Muscle of leg (tissue), 3 donors: ENCODE measurements at regions not wholly inside any gene's neighbourhood (a gene's known extent, or its start where the extent isn't known, plus 50 kb on each side); places are given as distances from the start of the nearest gene placed in this dataset.
A peak's percentile ranks its signal among the peaks of the same experiment; 100 is the strongest.
"Not testable (repeated sequence)": the region's sequence is repeated elsewhere in the genome, so short reads cannot be mapped to it uniquely, and the experiment has no call there.

Source experiments
- DNase-seq: peaks from one replicate; pipeline ENCODE4 v3.0.0; 2013
- H3K27ac ChIP-seq: one replicate; pipeline ENCODE4 v1.5.1; 2013; ENCODE audit warnings: mild to moderate bottlenecking, low read length, control low read depth
- H3K27me3 ChIP-seq: one replicate; pipeline ENCODE4 v1.6.1; 2013; ENCODE audit warnings: low read length; ENCODE audit not compliant: control insufficient read depth, insufficient read depth
- H3K36me3 ChIP-seq: one replicate; pipeline ENCODE4 v1.6.1; 2013; ENCODE audit warnings: low read length; ENCODE audit not compliant: control insufficient read depth, insufficient read depth
- H3K4me1 ChIP-seq: one replicate; pipeline ENCODE4 v1.6.1; 2013; ENCODE audit warnings: low read length; ENCODE audit not compliant: control insufficient read depth, insufficient read depth
- H3K4me3 ChIP-seq: one replicate; pipeline ENCODE4 v1.5.1; 2013; ENCODE audit warnings: low read length, control low read depth
- H3K9me3 ChIP-seq: replicated peaks from 2 replicates; pipeline ENCODE4 v1.6.1; 2013; ENCODE audit warnings: low read depth, low read length; ENCODE audit not compliant: control insufficient read depth
- WGBS: methylation state at CpG from one replicate; pipeline ENCODE4 v1.1.5; 2013; ENCODE audit warnings: missing lambda C conversion rate; ENCODE audit not compliant: insufficient coverage; 5-methylcytosine and 5-hydroxymethylcytosine counted together

- Histone ChIP-seq H3K4me3 (no peak overlapping the region), H3K4me1 (no peaks in the 10 kb centered on the region), H3K27ac (no peak overlapping the region), H3K27me3 (no peaks in the 10 kb centered on the region), H3K9me3 (no peaks in the 10 kb centered on the region), H3K36me3 (no peaks in the 10 kb centered on the region)
- no peak for DNase-seq
Observed at GRCh38 chr6:134662077-134662700, 287.7 kb downstream of the ALDH8A1 start.

- H3K4me3 ChIP-seq, H3K4me1 ChIP-seq, DNase-seq, H3K9me3 ChIP-seq, H3K36me3 ChIP-seq, H3K27me3 ChIP-seq, H3K27ac ChIP-seq: not testable (repeated sequence)
- WGBS = no CpG with 5 or more reads among the region's 1 CpG
Observed at GRCh38 chr6:134659885-134660284, 290.0 kb downstream of the ALDH8A1 start.

DNA sequence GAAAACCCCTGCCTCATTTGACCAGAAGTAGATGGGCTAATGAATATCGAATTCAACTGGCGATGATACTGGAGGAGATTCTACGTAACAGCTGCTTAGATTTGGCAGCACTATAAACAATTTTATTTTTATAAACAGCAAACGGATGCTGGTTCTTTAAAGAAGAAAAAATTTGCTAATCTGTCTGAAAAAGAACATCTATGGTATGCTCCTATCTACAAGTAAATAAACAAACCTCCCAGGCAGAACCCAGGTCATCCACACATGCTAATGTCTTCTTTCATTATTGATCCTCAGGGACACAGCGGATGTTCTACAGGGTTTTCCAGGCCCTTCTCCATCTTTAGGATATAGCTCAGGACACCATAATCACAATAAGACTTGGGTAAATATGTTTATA lies 291.3 kb downstream of the ALDH8A1 start:
- Histone ChIP-seq H3K9me3 (no peaks in the 10 kb centered on the region), H3K36me3 (no peaks in the 10 kb centered on the region), H3K27me3 (no peaks in the 10 kb centered on the region), H3K27ac (no peak overlapping the region), H3K4me1 (no peaks in the 10 kb centered on the region), H3K4me3 (no peak overlapping the region)
- no CpG with 5 or more reads among the region's 5 CpGs for WGBS
- DNase-seq = no peak

- WGBS = no CpG with 5 or more reads among the region's 3 CpGs
- Histone ChIP-seq H3K27ac (no peak overlapping the region), H3K4me1 (no peaks in the 10 kb centered on the region), H3K4me3 (no peak overlapping the region), H3K36me3 (no peaks in the 10 kb centered on the region), H3K9me3 (no peaks in the 10 kb centered on the region), H3K27me3 (no peaks in the 10 kb centered on the region)
- DNase-seq = no peak
Observed at GRCh38 chr6:134657751-134658527, 292.0 kb downstream of the ALDH8A1 start.

- Histone ChIP-seq H3K27me3 (no peaks in the 10 kb centered on the region), H3K4me1 (no peaks in the 10 kb centered on the region), H3K27ac (no peak overlapping the region), H3K36me3 (no peaks in the 10 kb centered on the region), H3K4me3 (no peak overlapping the region), H3K9me3 (no peaks in the 10 kb centered on the region)
- 78% methylated on average over 2 of the region's 3 CpGs for WGBS
- DNase-seq = no peak
Observed at GRCh38 chr6:134657343-134657742, 292.6 kb downstream of the ALDH8A1 start.

DNA sequence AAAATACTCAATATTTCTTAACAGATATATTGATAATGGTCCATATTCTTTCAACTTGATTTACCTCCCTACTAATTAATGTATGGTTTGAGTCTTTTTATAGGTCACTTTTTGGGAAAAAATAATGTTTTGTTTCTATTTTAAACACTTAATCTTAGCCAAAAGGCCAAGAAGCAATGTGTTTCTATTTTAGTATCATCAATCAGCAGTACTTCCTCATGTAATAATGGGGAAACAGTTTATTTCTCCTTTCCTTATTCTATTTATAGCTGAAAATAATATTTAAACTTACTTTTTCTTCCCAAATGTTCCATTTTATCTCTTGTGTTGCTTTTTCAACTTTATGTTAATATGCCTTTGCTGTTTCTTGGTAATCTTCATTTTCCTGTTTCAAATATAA lies 295.1 kb downstream of the ALDH8A1 start:
- H3K4me3 ChIP-seq = no peak overlapping the region
- H3K27ac ChIP-seq = no peak overlapping the region
- H3K36me3 ChIP-seq = no peaks in the 10 kb centered on the region
- DNase-seq = peak; percentile 24
- no peaks in the 10 kb centered on the region for H3K9me3 ChIP-seq
- no peaks in the 10 kb centered on the region for H3K27me3 ChIP-seq
- H3K4me1 ChIP-seq = no peaks in the 10 kb centered on the region

- no peak for DNase-seq
- Histone ChIP-seq H3K4me3 (no peak overlapping the region), H3K27me3 (no peaks in the 10 kb centered on the region), H3K36me3 (no peaks in the 10 kb centered on the region), H3K27ac (no peak overlapping the region), H3K9me3 (no peaks in the 10 kb centered on the region), H3K4me1 (no peaks in the 10 kb centered on the region)
- WGBS = 88% methylated on average over 2 of the region's 3 CpGs
Observed at GRCh38 chr6:134651519-134651918, 298.4 kb downstream of the ALDH8A1 start.

- no peak overlapping the region for H3K4me3 ChIP-seq
- no peaks in the 10 kb centered on the region for H3K36me3 ChIP-seq
- peak; percentile 72 for DNase-seq
- no peaks in the 10 kb centered on the region for H3K27me3 ChIP-seq
- whole genome bisulfite sequencing = 78% methylated on average over 1 of the region's 3 CpGs
- H3K27ac ChIP-seq = no peak overlapping the region
- H3K9me3 ChIP-seq = no peaks in the 10 kb centered on the region
- H3K4me1 ChIP-seq = no peaks in the 10 kb centered on the region
Observed at GRCh38 chr6:134647861-134648260, 302.0 kb downstream of the ALDH8A1 start.

DNA sequence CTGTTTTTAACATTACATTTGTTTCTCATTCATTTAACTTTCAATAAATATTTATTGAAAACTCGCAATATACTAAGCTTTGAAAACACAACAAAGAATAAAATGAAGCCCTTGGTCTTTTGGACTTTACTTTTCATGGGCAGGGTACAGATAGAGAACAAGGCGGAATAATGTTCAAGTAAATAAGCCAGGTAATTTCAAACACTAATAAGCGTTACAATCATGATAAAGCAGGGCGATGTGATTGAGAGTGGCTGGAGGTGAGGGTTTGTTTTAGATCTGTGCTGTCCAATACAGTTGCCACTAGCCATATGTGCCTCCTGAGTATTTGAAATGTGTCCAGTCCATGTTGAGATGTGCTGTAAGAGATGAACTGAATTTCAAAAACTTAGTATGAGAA lies 307.1 kb downstream of the ALDH8A1 start:
- no CpG with 5 or more reads among the region's 4 CpGs for whole genome bisulfite sequencing
- Histone ChIP-seq H3K36me3 (no peaks in the 10 kb centered on the region), H3K9me3 (no peaks in the 10 kb centered on the region), H3K27ac (no peak overlapping the region), H3K4me1 (peaks cover 3% of the 10 kb centered on the region), H3K4me3 (no peak overlapping the region), H3K27me3 (no peaks in the 10 kb centered on the region)
- no peak for DNase-seq

DNA sequence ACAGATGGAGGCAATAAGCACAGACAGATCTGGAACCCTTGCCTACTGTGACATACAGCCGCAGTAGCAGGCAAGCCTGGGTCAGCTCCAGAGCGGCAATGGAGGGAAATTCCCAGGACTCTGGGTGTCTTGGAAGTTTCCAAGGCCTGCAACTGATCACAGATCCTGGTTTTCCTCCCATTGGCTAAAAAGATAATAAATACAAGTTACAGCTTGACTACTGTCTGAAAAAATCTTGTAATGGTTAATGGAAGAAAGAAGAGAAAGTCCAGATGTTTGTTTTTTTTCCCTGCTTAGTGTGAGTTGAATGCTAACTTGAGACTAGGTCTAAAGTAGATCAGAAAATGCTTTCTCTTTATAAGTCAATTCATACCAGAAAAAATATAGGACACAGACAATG lies 307.6 kb downstream of the ALDH8A1 start:
- H3K36me3 ChIP-seq = no peaks in the 10 kb centered on the region
- H3K9me3 ChIP-seq = no peaks in the 10 kb centered on the region
- H3K4me1 ChIP-seq = peaks cover 3% of the 10 kb centered on the region
- H3K27ac ChIP-seq = no peak overlapping the region
- peak; percentile 39 for DNase-seq
- H3K27me3 ChIP-seq = no peaks in the 10 kb centered on the region
- no peak overlapping the region for H3K4me3 ChIP-seq
- 45% methylated on average over 2 of the region's 2 CpGs for WGBS
